KMS-11 (cell line): ENCODE measurements at regions not wholly inside any gene's neighbourhood (a gene's known extent, or its start where the extent isn't known, plus 50 kb on each side); places are given as distances from the start of the nearest gene placed in this dataset.

ENCODE experiments used
- H2AFZ ChIP-seq: fragments of 200-600 bp; sonication (generic); 2 replicates; pipeline ENCODE4 v1.6.1; 2016; ENCODE audit warnings: antibody characterized with exemption, mixed run types, low read depth
- H3K27ac ChIP-seq: fragments of 200-600 bp; sonication (generic); 2 replicates; pipeline ENCODE4 v1.6.1; 2016; ENCODE audit warnings: mild to moderate bottlenecking, mixed run types
- H3K27me3 ChIP-seq: fragments of 200-600 bp; sonication (generic); 2 replicates; pipeline ENCODE4 v1.6.1; 2017; ENCODE audit warnings: mild to moderate bottlenecking, low read depth, mixed run types, moderate library complexity; ENCODE audit not compliant: insufficient read depth
- H3K36me3 ChIP-seq: fragments of 200-600 bp; sonication (generic); 2 replicates; pipeline ENCODE4 v1.6.1; 2017; ENCODE audit warnings: mild to moderate bottlenecking, mixed run types; ENCODE audit not compliant: insufficient read depth
- H3K4me1 ChIP-seq: fragments of 200-600 bp; sonication (generic); 2 replicates; pipeline ENCODE4 v1.6.1; 2016; ENCODE audit warnings: mild to moderate bottlenecking, low read depth, mixed run types; ENCODE audit not compliant: poor library complexity, severe bottlenecking
- H3K4me2 ChIP-seq: fragments of 200-600 bp; sonication (generic); 2 replicates; pipeline ENCODE4 v1.7.0; 2016; ENCODE audit warnings: mild to moderate bottlenecking, mixed run types
- H3K4me3 ChIP-seq: fragments of 200-600 bp; sonication (generic); IDR thresholded peaks from 2 replicates; pipeline ENCODE4 v1.6.1; 2017; ENCODE audit warnings: low read depth, low read length, mixed read lengths; ENCODE audit not compliant: insufficient read depth
- H3K79me2 ChIP-seq: fragments of 200-600 bp; sonication (generic); 2 replicates; pipeline ENCODE4 v1.6.1; 2016; ENCODE audit warnings: low read depth, mixed run types; ENCODE audit not compliant: insufficient read depth
- H3K9ac ChIP-seq: fragments of 200-600 bp; sonication (generic); 2 replicates; pipeline ENCODE4 v1.6.1; 2016; ENCODE audit warnings: mild to moderate bottlenecking, mixed run types
- H4K20me1 ChIP-seq: fragments of 200-600 bp; sonication (generic); 2 replicates; pipeline ENCODE4 v1.6.1; 2016; ENCODE audit warnings: mild to moderate bottlenecking, mixed run types; ENCODE audit not compliant: insufficient read depth
- TF ChIP-seq, protein P1 (sequence below): fragments of 200-600 bp; sonication (generic); conservative IDR thresholded peaks from 2 replicates; pipeline ENCODE4 v1.6.1; 2017; ENCODE audit warnings: low read depth, mild to moderate bottlenecking, antibody characterized with exemption, low read length, moderate library complexity, mixed read lengths

DNA sequence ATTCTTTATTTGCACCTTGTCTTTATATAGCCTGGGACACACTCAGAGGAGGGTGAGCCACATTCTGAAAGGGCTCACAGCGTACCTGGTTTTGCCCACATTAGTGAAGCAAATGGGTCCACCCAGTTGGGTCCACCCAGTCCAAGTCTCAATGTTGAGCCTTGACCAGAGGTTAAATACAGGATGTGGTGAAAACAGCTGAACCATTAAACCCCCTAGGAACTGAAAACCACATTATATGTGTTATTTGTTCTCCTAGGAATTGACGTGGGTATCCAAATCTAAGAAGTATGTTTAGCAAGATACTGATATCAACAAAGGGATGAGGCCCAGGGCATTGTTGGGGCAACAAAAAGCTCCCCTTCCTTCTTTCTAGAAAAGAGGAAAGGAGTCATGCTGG, 83.8 kb downstream of the SETD4 start:
- TF ChIP-seq, protein P1, sequence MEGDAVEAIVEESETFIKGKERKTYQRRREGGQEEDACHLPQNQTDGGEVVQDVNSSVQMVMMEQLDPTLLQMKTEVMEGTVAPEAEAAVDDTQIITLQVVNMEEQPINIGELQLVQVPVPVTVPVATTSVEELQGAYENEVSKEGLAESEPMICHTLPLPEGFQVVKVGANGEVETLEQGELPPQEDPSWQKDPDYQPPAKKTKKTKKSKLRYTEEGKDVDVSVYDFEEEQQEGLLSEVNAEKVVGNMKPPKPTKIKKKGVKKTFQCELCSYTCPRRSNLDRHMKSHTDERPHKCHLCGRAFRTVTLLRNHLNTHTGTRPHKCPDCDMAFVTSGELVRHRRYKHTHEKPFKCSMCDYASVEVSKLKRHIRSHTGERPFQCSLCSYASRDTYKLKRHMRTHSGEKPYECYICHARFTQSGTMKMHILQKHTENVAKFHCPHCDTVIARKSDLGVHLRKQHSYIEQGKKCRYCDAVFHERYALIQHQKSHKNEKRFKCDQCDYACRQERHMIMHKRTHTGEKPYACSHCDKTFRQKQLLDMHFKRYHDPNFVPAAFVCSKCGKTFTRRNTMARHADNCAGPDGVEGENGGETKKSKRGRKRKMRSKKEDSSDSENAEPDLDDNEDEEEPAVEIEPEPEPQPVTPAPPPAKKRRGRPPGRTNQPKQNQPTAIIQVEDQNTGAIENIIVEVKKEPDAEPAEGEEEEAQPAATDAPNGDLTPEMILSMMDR, result no peak
- no peak overlapping the region for H3K4me3 ChIP-seq
- no peaks in the 10 kb centered on the region for H3K79me2 ChIP-seq
- no peaks in the 10 kb centered on the region for H3K4me1 ChIP-seq
- no peak overlapping the region for H3K4me2 ChIP-seq
- H2AFZ ChIP-seq, result no peak overlapping the region
- H3K9ac ChIP-seq, result no peak overlapping the region
- no peaks in the 10 kb centered on the region for H3K27me3 ChIP-seq
- no peak overlapping the region for H3K27ac ChIP-seq
- no peaks in the 10 kb centered on the region for H3K36me3 ChIP-seq
- no peaks in the 10 kb centered on the region for H4K20me1 ChIP-seq

DNA sequence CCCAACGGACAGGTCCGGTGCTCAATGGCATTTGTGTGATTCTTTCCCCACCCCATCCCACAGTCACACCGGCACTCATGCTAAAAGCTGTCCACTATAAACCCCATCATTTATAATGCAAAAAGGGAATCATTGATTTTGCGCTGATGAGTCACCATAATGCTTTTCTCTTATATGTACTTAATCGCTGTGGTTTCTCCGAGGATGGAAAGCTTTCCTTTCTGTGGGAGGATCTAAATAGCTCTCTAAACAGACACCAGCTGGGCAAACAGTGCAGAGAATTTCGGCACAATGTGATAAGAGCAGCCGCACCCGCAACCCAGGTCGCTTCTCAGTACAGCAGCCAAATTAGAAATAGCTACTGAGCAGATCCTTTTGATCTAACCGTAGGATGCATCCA, 85.6 kb downstream of the SETD4 start:
- Histone ChIP-seq H3K36me3 (no peaks in the 10 kb centered on the region), H3K79me2 (no peaks in the 10 kb centered on the region), H3K27me3 (no peaks in the 10 kb centered on the region), H3K4me1 (no peaks in the 10 kb centered on the region), H4K20me1 (no peaks in the 10 kb centered on the region), H3K4me3 (no peak overlapping the region), H3K27ac (no peak overlapping the region), H3K4me2 (no peak overlapping the region), H3K9ac (no peak overlapping the region), H2AFZ (no peak overlapping the region)
- TF ChIP-seq, protein P1, result no peak

DNA sequence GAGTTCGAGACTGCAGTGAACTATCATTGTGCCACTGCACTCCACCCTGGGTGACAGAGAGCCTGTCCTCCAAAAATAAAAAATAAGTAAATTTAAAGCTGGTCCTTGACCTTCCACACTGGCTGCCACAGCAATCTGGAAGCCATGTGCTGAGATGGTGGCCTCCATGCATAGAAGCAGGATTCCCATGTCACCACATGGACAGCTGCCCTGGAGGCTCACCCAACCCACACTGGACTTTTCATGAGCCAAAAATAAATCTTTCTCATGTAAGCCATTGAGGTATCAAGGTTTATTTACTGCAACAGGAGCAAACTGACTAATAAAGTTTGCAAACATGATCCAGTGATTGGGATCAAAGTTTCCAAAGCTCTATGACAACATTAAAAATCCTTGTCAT, 88.5 kb downstream of the SETD4 start:
- Histone ChIP-seq H3K79me2 (no peaks in the 10 kb centered on the region), H3K4me3 (no peak overlapping the region), H3K27me3 (no peaks in the 10 kb centered on the region), H3K4me1 (no peaks in the 10 kb centered on the region), H4K20me1 (no peaks in the 10 kb centered on the region), H3K27ac (no peak overlapping the region), H3K4me2 (no peak overlapping the region), H3K36me3 (no peaks in the 10 kb centered on the region), H3K9ac (no peak overlapping the region), H2AFZ (no peak overlapping the region)
- TF ChIP-seq, protein P1, result no peak

DNA sequence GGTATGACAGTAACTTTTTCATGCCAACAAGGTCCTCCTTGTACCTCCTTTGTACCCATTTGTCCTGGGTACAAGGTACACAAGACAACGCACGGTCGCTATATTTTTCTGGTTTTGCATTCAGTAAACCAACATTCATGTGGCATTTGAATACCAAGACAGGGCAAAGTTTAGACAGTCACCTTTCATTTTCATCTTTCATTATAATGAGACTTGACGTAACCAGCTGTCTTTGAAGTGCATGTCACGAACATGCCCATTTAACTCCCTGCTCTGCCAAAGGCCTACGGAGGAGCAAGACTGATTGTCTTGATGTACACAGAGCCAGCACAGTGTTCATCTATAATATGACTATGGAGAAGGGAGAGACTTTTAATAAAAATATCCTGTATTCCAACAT, 91.0 kb downstream of the SETD4 start:
- Histone ChIP-seq H2AFZ (no peak overlapping the region), H3K27me3 (no peaks in the 10 kb centered on the region), H3K79me2 (no peaks in the 10 kb centered on the region), H3K4me3 (no peak overlapping the region), H3K4me2 (no peak overlapping the region), H3K27ac (no peak overlapping the region), H3K4me1 (no peaks in the 10 kb centered on the region), H4K20me1 (no peaks in the 10 kb centered on the region), H3K36me3 (no peaks in the 10 kb centered on the region), H3K9ac (no peak overlapping the region)
- TF ChIP-seq, protein P1, result no peak

DNA sequence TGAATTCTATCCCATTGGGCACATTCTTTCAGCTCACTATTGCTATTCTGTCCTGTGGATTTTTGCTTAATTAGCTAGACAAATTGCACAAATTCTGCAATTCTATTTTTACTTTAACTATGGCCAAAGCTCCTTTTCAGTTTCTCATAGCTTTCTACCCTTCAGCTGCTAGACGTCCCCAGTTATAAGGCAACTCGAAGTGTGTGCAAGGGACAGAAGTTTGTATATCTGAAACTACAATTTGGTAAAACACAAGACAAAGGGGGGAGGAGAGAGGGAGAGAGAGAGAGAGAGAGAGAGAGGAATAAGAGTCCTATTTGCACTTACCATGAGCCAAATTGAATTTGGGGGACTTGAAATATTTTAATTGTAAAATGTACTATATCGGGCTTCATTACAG, 91.8 kb downstream of the SETD4 start:
- Histone ChIP-seq H3K36me3 (no peaks in the 10 kb centered on the region), H3K79me2 (no peaks in the 10 kb centered on the region), H2AFZ (no peak overlapping the region), H3K27me3 (no peaks in the 10 kb centered on the region), H3K4me1 (no peaks in the 10 kb centered on the region), H3K4me3 (no peak overlapping the region), H3K4me2 (no peak overlapping the region), H3K27ac (no peak overlapping the region), H4K20me1 (no peaks in the 10 kb centered on the region), H3K9ac (no peak overlapping the region)
- TF ChIP-seq, protein P1, result no peak
